ENCODE measurements at regions not wholly inside any gene's neighbourhood (a gene's known extent, or its start where the extent isn't known, plus 50 kb on each side); places are given as distances from the start of the nearest gene placed in this dataset.

DNA sequence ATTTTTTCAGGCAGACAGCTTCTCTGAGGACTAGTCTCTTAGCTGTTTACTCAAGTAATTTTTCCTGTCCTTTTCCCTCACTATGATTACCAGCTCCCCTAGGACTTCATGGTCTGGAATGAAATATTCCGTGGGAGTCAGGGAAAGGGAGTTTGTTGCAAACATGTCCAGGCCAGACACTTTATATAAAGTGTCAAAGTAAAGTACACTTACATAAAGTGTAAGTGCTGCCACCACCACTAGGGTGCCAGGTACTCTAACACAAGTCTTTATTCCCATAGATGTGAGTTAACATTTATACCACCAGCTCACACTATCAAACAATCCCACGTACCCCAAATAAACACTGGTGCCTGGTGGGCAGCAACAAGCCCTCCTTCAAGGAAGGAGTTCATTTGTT lies 179.8 kb downstream of the SNRPN start:
- no peak for DNase-seq
- peaks cover 11% of the 10 kb centered on the region for H3K4me1 Mint-ChIP-seq (ENCODE audit: low read depth, unreplicated experiment)

DNA sequence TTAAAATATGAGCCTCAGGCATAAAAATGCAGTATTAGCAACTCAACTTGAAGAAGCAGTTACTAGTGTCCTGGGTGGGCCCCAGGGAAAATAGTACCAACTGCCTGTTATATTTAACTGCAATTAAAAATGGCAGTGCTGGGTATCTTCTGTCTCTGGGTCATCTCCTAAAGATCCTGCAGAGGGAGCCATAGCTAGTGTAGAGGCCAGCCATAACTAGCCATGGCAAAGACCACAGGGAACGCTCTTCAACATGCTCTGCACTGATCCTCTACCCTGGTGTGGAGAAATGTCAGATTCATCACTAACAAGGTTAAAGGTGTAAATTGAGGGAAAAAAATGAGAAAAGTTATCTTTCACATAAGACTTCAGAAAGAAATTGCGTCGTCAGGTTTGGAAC lies 181.3 kb downstream of the SNRPN start:
- Histone ChIP-seq H3K4me3 (ENCODE audit: low read depth, low read length) (no peak overlapping the region), H3K27me3 (replicated peaks; ENCODE audit: control insufficient read depth, insufficient read depth, low read length) (no peaks in the 10 kb centered on the region), H3K4me1 (peaks cover 5% of the 10 kb centered on the region; the same call in 1 of the 2 replicates), H3K9me3 (peaks cover 5% of the 10 kb centered on the region; the same call in 1 of the 2 replicates), H3K36me3 (ENCODE audit: control insufficient read depth, insufficient read depth, low read length) (no peaks in the 10 kb centered on the region)
- Mint-ChIP-seq H3K27ac (ENCODE audit: unreplicated experiment) (no peak overlapping the region), H3K27me3 (ENCODE audit: insufficient read depth, unreplicated experiment) (no peaks in the 10 kb centered on the region), H3K4me1 (ENCODE audit: low read depth, unreplicated experiment) (peaks cover 11% of the 10 kb centered on the region), H3K4me3 (ENCODE audit: unreplicated experiment) (no peak overlapping the region), H3K36me3 (ENCODE audit: insufficient read depth, unreplicated experiment) (peaks cover 10% of the 10 kb centered on the region), H3K9me3 (ENCODE audit: unreplicated experiment) (peaks cover 24% of the 10 kb centered on the region)
- ChIA-PET CTCF (interaction anchor here (0.6 kb wide), 1 partner anchor 16 kb away, joined by 3 read pairs; no protein-coding TSS in a partner anchor), POLR2A (no interaction called here)
- no TSS peak for BruUV-seq (replicated peaks)
- intact Hi-C loops (cut with micrococcal nuclease; ENCODE audit: unreplicated experiment): loop anchor here (10.0 kb wide), 2 partner anchors 129 to 369 kb away; no protein-coding TSS in a partner anchor
- no peak for DNase-seq
- TF ChIP-seq, protein P1, sequence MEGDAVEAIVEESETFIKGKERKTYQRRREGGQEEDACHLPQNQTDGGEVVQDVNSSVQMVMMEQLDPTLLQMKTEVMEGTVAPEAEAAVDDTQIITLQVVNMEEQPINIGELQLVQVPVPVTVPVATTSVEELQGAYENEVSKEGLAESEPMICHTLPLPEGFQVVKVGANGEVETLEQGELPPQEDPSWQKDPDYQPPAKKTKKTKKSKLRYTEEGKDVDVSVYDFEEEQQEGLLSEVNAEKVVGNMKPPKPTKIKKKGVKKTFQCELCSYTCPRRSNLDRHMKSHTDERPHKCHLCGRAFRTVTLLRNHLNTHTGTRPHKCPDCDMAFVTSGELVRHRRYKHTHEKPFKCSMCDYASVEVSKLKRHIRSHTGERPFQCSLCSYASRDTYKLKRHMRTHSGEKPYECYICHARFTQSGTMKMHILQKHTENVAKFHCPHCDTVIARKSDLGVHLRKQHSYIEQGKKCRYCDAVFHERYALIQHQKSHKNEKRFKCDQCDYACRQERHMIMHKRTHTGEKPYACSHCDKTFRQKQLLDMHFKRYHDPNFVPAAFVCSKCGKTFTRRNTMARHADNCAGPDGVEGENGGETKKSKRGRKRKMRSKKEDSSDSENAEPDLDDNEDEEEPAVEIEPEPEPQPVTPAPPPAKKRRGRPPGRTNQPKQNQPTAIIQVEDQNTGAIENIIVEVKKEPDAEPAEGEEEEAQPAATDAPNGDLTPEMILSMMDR (IDR thresholded peaks at IDR 0.05; ENCODE audit: insufficient read depth in 1 of 2, low read depth in 1 of 2, low read length in 1 of 2, severe bottlenecking in 1 of 2, unreplicated experiment in 1 of 2): peak in 1 of 2 experiments; percentile 10

More for the DNA sequence above, 179.8 kb downstream of the SNRPN start:
- intact Hi-C loops (cut with micrococcal nuclease; ENCODE audit: unreplicated experiment): loop anchor here (10.0 kb wide), 2 partner anchors 130 to 370 kb away; no protein-coding TSS in a partner anchor
- Histone ChIP-seq H3K4me1 (peaks cover 5% of the 10 kb centered on the region; the same call in 1 of the 2 replicates), H3K9me3 (peaks cover 5% of the 10 kb centered on the region; the same call in 1 of the 2 replicates), H3K36me3 (ENCODE audit: control insufficient read depth, insufficient read depth, low read length) (no peaks in the 10 kb centered on the region), H3K27me3 (replicated peaks; ENCODE audit: control insufficient read depth, insufficient read depth, low read length) (no peaks in the 10 kb centered on the region), H3K4me3 (ENCODE audit: low read depth, low read length) (no peak overlapping the region)
- ChIA-PET CTCF (interaction anchor here (0.8 kb wide), 1 partner anchor 408 kb away, joined by 3 read pairs; no protein-coding TSS in a partner anchor), POLR2A (no interaction called here)
- BruUV-seq (replicated peaks): no TSS peak
- no peak overlapping the region for H3K27ac Mint-ChIP-seq (ENCODE audit: unreplicated experiment)
- H3K36me3 Mint-ChIP-seq (ENCODE audit: insufficient read depth, unreplicated experiment): peaks cover 10% of the 10 kb centered on the region
- no peaks in the 10 kb centered on the region for H3K27me3 Mint-ChIP-seq (ENCODE audit: insufficient read depth, unreplicated experiment)
- H3K9me3 Mint-ChIP-seq (ENCODE audit: unreplicated experiment): peaks cover 34% of the 10 kb centered on the region
- TF ChIP-seq, protein P1 (IDR thresholded peaks at IDR 0.05; ENCODE audit: insufficient read depth in 1 of 2, low read depth in 1 of 2, low read length in 1 of 2, severe bottlenecking in 1 of 2, unreplicated experiment in 1 of 2): peak in 1 of 2 experiments; percentile 21
- H3K4me3 Mint-ChIP-seq (ENCODE audit: unreplicated experiment): no peak overlapping the region

DNA sequence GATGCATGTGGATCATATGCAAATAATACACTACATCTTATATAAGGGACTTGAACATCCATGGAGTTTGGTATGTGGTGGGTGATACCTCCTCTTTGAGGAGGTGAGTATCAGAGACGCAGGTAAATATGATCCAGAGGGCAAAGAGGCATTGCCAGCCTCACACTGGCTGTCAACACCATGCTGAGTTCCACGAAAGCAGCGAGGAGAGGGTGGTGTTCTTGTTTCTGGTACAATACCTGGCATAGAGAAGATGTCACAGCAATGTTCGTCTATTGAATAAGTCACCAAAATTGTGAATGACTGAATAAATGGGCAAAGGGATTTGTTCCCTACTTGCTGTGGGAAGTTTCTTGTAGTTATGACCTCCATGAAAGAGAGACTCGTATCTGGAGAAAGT lies 182.2 kb downstream of the SNRPN start:
- ChIA-PET POLR2A (no interaction called here), CTCF (interaction anchor here (0.6 kb wide), 1 partner anchor 16 kb away, joined by 3 read pairs; no protein-coding TSS in a partner anchor)
- Mint-ChIP-seq H3K4me1 (ENCODE audit: low read depth, unreplicated experiment) (peaks cover 11% of the 10 kb centered on the region), H3K36me3 (ENCODE audit: insufficient read depth, unreplicated experiment) (peaks cover 10% of the 10 kb centered on the region), H3K9me3 (ENCODE audit: unreplicated experiment) (peaks cover 18% of the 10 kb centered on the region), H3K4me3 (ENCODE audit: unreplicated experiment) (no peak overlapping the region), H3K27ac (ENCODE audit: unreplicated experiment) (no peak overlapping the region), H3K27me3 (ENCODE audit: insufficient read depth, unreplicated experiment) (no peaks in the 10 kb centered on the region)
- H3K4me3 ChIP-seq (ENCODE audit: low read depth, low read length): no peak overlapping the region
- BruUV-seq (replicated peaks): no TSS peak
- peaks cover 5% of the 10 kb centered on the region; the same call in 1 of the 2 replicates for H3K4me1 ChIP-seq
- H3K9me3 ChIP-seq: peaks cover 5% of the 10 kb centered on the region; the same call in 1 of the 2 replicates
- H3K27me3 ChIP-seq (replicated peaks; ENCODE audit: control insufficient read depth, insufficient read depth, low read length): no peaks in the 10 kb centered on the region
- no peaks in the 10 kb centered on the region for H3K36me3 ChIP-seq (ENCODE audit: control insufficient read depth, insufficient read depth, low read length)
- TF ChIP-seq, protein P1 (IDR thresholded peaks at IDR 0.05; ENCODE audit: insufficient read depth in 1 of 2, low read depth in 1 of 2, low read length in 1 of 2, severe bottlenecking in 1 of 2, unreplicated experiment in 1 of 2): no peak
- no peak for DNase-seq
- intact Hi-C loops (cut with micrococcal nuclease; ENCODE audit: unreplicated experiment): loop anchor here (10.0 kb wide), 2 partner anchors 128 to 368 kb away; no protein-coding TSS in a partner anchor
